T-helper 17 cell (primary cell): ENCODE measurements at regions not wholly inside any gene's neighbourhood (a gene's known extent, or its start where the extent isn't known, plus 50 kb on each side); places are given as distances from the start of the nearest gene placed in this dataset.
"Not testable (repeated sequence)": the region's sequence is repeated elsewhere in the genome, so short reads cannot be mapped to it uniquely, and the experiment has no call there.

Experiments
- ATAC-seq: fragments of 150-1000 bp; cut with Tn5 transposase; 2 replicates; pipeline ENCODE4 v1.10.0; 2021; ENCODE audit warnings: mild to moderate bottlenecking, moderate library complexity
- DNase-seq, 3 donors: peaks; one replicate each; pipeline versions ENCODE4 v3.0.0 to v3.0.0-alpha.2; 2020 to 2021
- H3K9me3 ChIP-seq: one replicate; pipeline ENCODE4 v1.7.0; 2013; ENCODE audit warnings: low read length, mild to moderate bottlenecking; ENCODE audit not compliant: control insufficient read depth, poor library complexity, severe bottlenecking
- H3K27ac Mint-ChIP-seq: one replicate; pipeline ENCODE4 v1.8.0; 2022; ENCODE audit warnings: mild to moderate bottlenecking, moderate library complexity, mixed read lengths
- H3K27me3 Mint-ChIP-seq: one replicate; pipeline ENCODE4 v1.8.0; 2022; ENCODE audit warnings: mixed read lengths
- H3K36me3 Mint-ChIP-seq: one replicate; pipeline ENCODE4 v1.8.0; 2022; ENCODE audit warnings: low read depth, mixed read lengths
- H3K4me1 Mint-ChIP-seq: one replicate; pipeline ENCODE4 v1.8.0; 2022; ENCODE audit warnings: mild to moderate bottlenecking, mixed read lengths
- H3K4me3 Mint-ChIP-seq: one replicate; pipeline ENCODE4 v1.8.0; 2022; ENCODE audit warnings: mild to moderate bottlenecking, moderate library complexity, mixed read lengths

GRCh38 chr18:39571511-39571910 lies 2005.9 kb upstream of the CELF4 start:
- no peaks in the 10 kb centered on the region for H3K9me3 ChIP-seq
- no peaks in the 10 kb centered on the region for H3K27me3 Mint-ChIP-seq
- H3K4me3 Mint-ChIP-seq: no peak overlapping the region
- no peaks in the 10 kb centered on the region for H3K4me1 Mint-ChIP-seq
- no peak for ATAC-seq
- no peaks in the 10 kb centered on the region for H3K36me3 Mint-ChIP-seq
- no peak overlapping the region for H3K27ac Mint-ChIP-seq
- no peak for DNase-seq

- H3K27me3 Mint-ChIP-seq, H3K4me3 Mint-ChIP-seq, H3K27ac Mint-ChIP-seq, H3K9me3 ChIP-seq, ATAC-seq, H3K36me3 Mint-ChIP-seq, H3K4me1 Mint-ChIP-seq, DNase-seq: not testable (repeated sequence)
These were observed 2000.1 kb upstream of the CELF4 start for GRCh38 chr18:39565551-39566230.

- H3K36me3 Mint-ChIP-seq: no peaks in the 10 kb centered on the region
- no peak overlapping the region for H3K27ac Mint-ChIP-seq
- no peaks in the 10 kb centered on the region for H3K9me3 ChIP-seq
- DNase-seq (no peak), ATAC-seq (no peak)
- H3K4me3 Mint-ChIP-seq: no peak overlapping the region
- no peaks in the 10 kb centered on the region for H3K4me1 Mint-ChIP-seq
- H3K27me3 Mint-ChIP-seq: no peaks in the 10 kb centered on the region
These were observed 1999.1 kb upstream of the CELF4 start for GRCh38 chr18:39564716-39565115.

GRCh38 chr18:39561126-39561525 lies 1995.5 kb upstream of the CELF4 start:
- Mint-ChIP-seq H3K27me3 (no peaks in the 10 kb centered on the region), H3K4me1 (no peaks in the 10 kb centered on the region), H3K36me3 (no peaks in the 10 kb centered on the region), H3K4me3 (no peak overlapping the region), H3K27ac (no peak overlapping the region)
- no peaks in the 10 kb centered on the region for H3K9me3 ChIP-seq
- no peak for ATAC-seq
- no peak for DNase-seq

GRCh38 chr18:39558658-39559057 lies 1993.1 kb upstream of the CELF4 start:
- no peak for DNase-seq
- no peak for ATAC-seq
- no peaks in the 10 kb centered on the region for H3K36me3 Mint-ChIP-seq

GRCh38 chr18:39555496-39555895 lies 1989.9 kb upstream of the CELF4 start:
- H3K4me1 Mint-ChIP-seq: no peaks in the 10 kb centered on the region
- no peaks in the 10 kb centered on the region for H3K9me3 ChIP-seq
- no peak overlapping the region for H3K4me3 Mint-ChIP-seq
- ATAC-seq (no peak), DNase-seq (no peak)
- H3K27ac Mint-ChIP-seq: no peak overlapping the region
- H3K36me3 Mint-ChIP-seq: no peaks in the 10 kb centered on the region
- H3K27me3 Mint-ChIP-seq: no peaks in the 10 kb centered on the region

More at GRCh38 chr18:39558658-39559057, 1993.1 kb upstream of the CELF4 start:
- Mint-ChIP-seq H3K27me3 (no peaks in the 10 kb centered on the region), H3K27ac (no peak overlapping the region), H3K4me1 (no peaks in the 10 kb centered on the region), H3K4me3 (no peak overlapping the region)
- H3K9me3 ChIP-seq: no peaks in the 10 kb centered on the region

- Mint-ChIP-seq H3K27ac (no peak overlapping the region), H3K4me1 (no peaks in the 10 kb centered on the region), H3K27me3 (no peaks in the 10 kb centered on the region), H3K4me3 (no peak overlapping the region), H3K36me3 (no peaks in the 10 kb centered on the region)
- H3K9me3 ChIP-seq: no peaks in the 10 kb centered on the region
- DNase-seq (no peak), ATAC-seq (no peak)
These were observed 1985.1 kb upstream of the CELF4 start for GRCh38 chr18:39550701-39551100.

GRCh38 chr18:39549144-39549543 lies 1983.5 kb upstream of the CELF4 start:
- Mint-ChIP-seq H3K27ac (no peak overlapping the region), H3K27me3 (no peaks in the 10 kb centered on the region), H3K4me3 (no peak overlapping the region), H3K36me3 (no peaks in the 10 kb centered on the region), H3K4me1 (no peaks in the 10 kb centered on the region)
- no peak for ATAC-seq
- DNase-seq: no peak
- H3K9me3 ChIP-seq: no peaks in the 10 kb centered on the region

GRCh38 chr18:39531659-39532058 lies 1966.1 kb upstream of the CELF4 start:
- Mint-ChIP-seq H3K4me3 (no peak overlapping the region), H3K36me3 (no peaks in the 10 kb centered on the region), H3K27me3 (no peaks in the 10 kb centered on the region), H3K27ac (no peak overlapping the region), H3K4me1 (no peaks in the 10 kb centered on the region)
- DNase-seq (no peak), ATAC-seq (no peak)
- H3K9me3 ChIP-seq: no peaks in the 10 kb centered on the region

- H3K36me3 Mint-ChIP-seq: no peaks in the 10 kb centered on the region
- ATAC-seq (no peak), DNase-seq (no peak)
- no peak overlapping the region for H3K4me3 Mint-ChIP-seq
- H3K4me1 Mint-ChIP-seq: no peaks in the 10 kb centered on the region
- H3K27ac Mint-ChIP-seq: no peak overlapping the region
- H3K27me3 Mint-ChIP-seq: no peaks in the 10 kb centered on the region
- no peaks in the 10 kb centered on the region for H3K9me3 ChIP-seq
These were observed 1963.8 kb upstream of the CELF4 start for GRCh38 chr18:39529358-39529757.

- no peak overlapping the region for H3K4me3 Mint-ChIP-seq
- H3K27me3 Mint-ChIP-seq: no peaks in the 10 kb centered on the region
- ATAC-seq: no peak
- H3K27ac Mint-ChIP-seq: no peak overlapping the region
- no peaks in the 10 kb centered on the region for H3K9me3 ChIP-seq
- no peak for DNase-seq
- H3K36me3 Mint-ChIP-seq: no peaks in the 10 kb centered on the region
- no peaks in the 10 kb centered on the region for H3K4me1 Mint-ChIP-seq
These were observed 1961.9 kb upstream of the CELF4 start for GRCh38 chr18:39527465-39527864.

- DNase-seq: no peak
- no peaks in the 10 kb centered on the region for H3K27me3 Mint-ChIP-seq
- H3K36me3 Mint-ChIP-seq: no peaks in the 10 kb centered on the region
- H3K4me1 Mint-ChIP-seq: no peaks in the 10 kb centered on the region
- no peaks in the 10 kb centered on the region for H3K9me3 ChIP-seq
- H3K27ac Mint-ChIP-seq: no peak overlapping the region
- no peak overlapping the region for H3K4me3 Mint-ChIP-seq
- ATAC-seq: no peak
These were observed 1958.8 kb upstream of the CELF4 start for GRCh38 chr18:39524370-39524769.

- no peaks in the 10 kb centered on the region for H3K4me1 Mint-ChIP-seq
- ATAC-seq: no peak
- no peaks in the 10 kb centered on the region for H3K9me3 ChIP-seq
- no peaks in the 10 kb centered on the region for H3K36me3 Mint-ChIP-seq
- H3K4me3 Mint-ChIP-seq: no peak overlapping the region
- H3K27me3 Mint-ChIP-seq: no peaks in the 10 kb centered on the region
- DNase-seq: no peak
- no peak overlapping the region for H3K27ac Mint-ChIP-seq
These were observed 1957.7 kb upstream of the CELF4 start for GRCh38 chr18:39523281-39523680.

GRCh38 chr18:39521164-39521563 lies 1955.6 kb upstream of the CELF4 start:
- no peaks in the 10 kb centered on the region for H3K9me3 ChIP-seq
- ATAC-seq (no peak), DNase-seq (no peak)
- Mint-ChIP-seq H3K27ac (no peak overlapping the region), H3K36me3 (no peaks in the 10 kb centered on the region), H3K27me3 (no peaks in the 10 kb centered on the region), H3K4me1 (no peaks in the 10 kb centered on the region), H3K4me3 (no peak overlapping the region)
